Endothelial cell of umbilical vein (primary cell): ENCODE measurements at regions not wholly inside any gene's neighbourhood (a gene's known extent, or its start where the extent isn't known, plus 50 kb on each side); places are given as distances from the start of the nearest gene placed in this dataset.

Source experiments
- BruUV-seq: library from RNA; stranded (reverse); fragments of 400-500 nt; replicated peaks from 2 replicates; lab custom pipeline; 2021; lab: Mats Ljungman, UMichigan
- CTCF ChIA-PET: fragments of 300-600, 350-600 bp; sonication (Branson Sonifier 250); formaldehyde crosslinking; loops from one replicate; lab custom pipeline; 2021; ENCODE audit warnings: antibody characterized with exemption, inconsistent platforms; lab: Charles Lee
- POLR2A ChIA-PET: fragments of 300-600, 350-600 bp; sonication (Branson Sonifier 250); formaldehyde crosslinking; loops from one replicate; lab custom pipeline; 2021; ENCODE audit warnings: antibody characterized with exemption, inconsistent platforms; lab: Charles Lee
- DNase-seq: peaks from one replicate; pipeline ENCODE4 v3.0.0-alpha.2; 2011; ENCODE audit warnings: low read depth, low spot score
- FAIRE-seq: peaks from 2 replicates; lab custom pipeline; 2011; peaks lifted over from hg19 to GRCh38; lab: Jason Lieb, UNC
- H2AFZ ChIP-seq: 2 replicates; pipeline ENCODE4 v1.6.0; 2012; ENCODE audit warnings: low read depth, low read length, control low read depth, inconsistent platforms
- H3K27ac ChIP-seq: 2 replicates; pipeline ENCODE4 v1.5.1; 2011; ENCODE audit warnings: low read depth, mild to moderate bottlenecking, control low read depth, low read length, moderate library complexity; ENCODE audit not compliant: insufficient read depth
- H3K27me3 ChIP-seq, 2 experiments: 2 replicates each; pipeline versions ENCODE4 v1.6.0 to v1.6.1; 2011; ENCODE audit warnings: low read length in 2 of 2, mixed read lengths in 1 of 2; ENCODE audit not compliant: control insufficient read depth in 2 of 2, insufficient read depth in 2 of 2
- H3K36me3 ChIP-seq, 2 experiments: 2 replicates in 1 of 2; 3 replicates in 1 of 2; pipeline ENCODE4 v1.5.1; 2011; ENCODE audit warnings: low read length in 2 of 2, mild to moderate bottlenecking in 1 of 2, moderate library complexity in 1 of 2; ENCODE audit not compliant: control insufficient read depth in 2 of 2, insufficient read depth in 2 of 2; ENCODE audit errors: extremely low read depth in 1 of 2
- H3K4me1 ChIP-seq: 3 replicates; pipeline ENCODE4 v1.5.1; 2011; ENCODE audit warnings: mild to moderate bottlenecking, low read length; ENCODE audit not compliant: control insufficient read depth, insufficient read depth; ENCODE audit errors: extremely low read depth
- H3K4me2 ChIP-seq: 2 replicates; pipeline ENCODE4 v1.6.1; 2011; ENCODE audit warnings: low read length, control low read depth, mixed read lengths; ENCODE audit not compliant: insufficient read depth
- H3K4me3 ChIP-seq, 3 experiments: fragments of 200-600 bp in 1 of 3; sonication (generic), shearing (Covaris generic) in 1 of 3; replicated peaks in 1 of 3; 2 replicates each; pipeline ENCODE4 v1.5.1; 2011 to 2016; ENCODE audit warnings: control low read depth in 3 of 3, low read length in 3 of 3, mild to moderate bottlenecking in 2 of 3, inconsistent platforms in 1 of 3, low read depth in 1 of 3, moderate library complexity in 1 of 3; ENCODE audit not compliant: insufficient read depth in 1 of 3
- H3K79me2 ChIP-seq: 2 replicates; pipeline ENCODE4 v1.6.0; 2012; ENCODE audit warnings: low read length, inconsistent platforms; ENCODE audit not compliant: control insufficient read depth, insufficient read depth
- H3K9ac ChIP-seq: replicated peaks from 2 replicates; pipeline ENCODE3; 2011; ENCODE audit warnings: low read length, control low read depth; ENCODE audit not compliant: insufficient read depth; ENCODE audit errors: extremely low read depth
- H3K9me1 ChIP-seq: replicated peaks from 3 replicates; pipeline ENCODE4 v1.6.0; 2011; ENCODE audit warnings: mild to moderate bottlenecking, low read length; ENCODE audit not compliant: control insufficient read depth, insufficient read depth; ENCODE audit errors: extremely low read depth
- H3K9me3 ChIP-seq: replicated peaks from 2 replicates; pipeline ENCODE4 v1.5.1; 2012; ENCODE audit warnings: low read length, inconsistent platforms; ENCODE audit not compliant: control insufficient read depth, insufficient read depth
- H4K20me1 ChIP-seq: replicated peaks from 2 replicates; pipeline ENCODE3; 2011; ENCODE audit warnings: mild to moderate bottlenecking, low read length; ENCODE audit not compliant: control insufficient read depth, insufficient read depth; ENCODE audit errors: extremely low read depth
- CTCF ChIP-seq, 2 donors: IDR thresholded peaks; 1 replicate in 1 of 2; 2 replicates in 1 of 2; pipeline ENCODE4 v1.5.1; 2011; ENCODE audit warnings: low read length in 2 of 2, mild to moderate bottlenecking in 2 of 2, moderate library complexity in 2 of 2, control low read depth in 1 of 2, inconsistent platforms in 1 of 2, low read depth in 1 of 2; ENCODE audit not compliant: insufficient read depth in 1 of 2; ENCODE audit errors: extremely low read depth in 1 of 2
- EZH2 ChIP-seq: IDR thresholded peaks from 2 replicates; pipeline ENCODE4 v1.6.1; 2012; ENCODE audit warnings: borderline replicate concordance, low read depth, mild to moderate bottlenecking, moderate library complexity, low read length, inconsistent platforms; ENCODE audit not compliant: severe bottlenecking
- FOS ChIP-seq: IDR thresholded peaks from 2 replicates; pipeline ENCODE4 v1.6.1; 2011; ENCODE audit warnings: mild to moderate bottlenecking, low read length, moderate library complexity, borderline replicate concordance; ENCODE audit not compliant: insufficient read depth
- GATA2 ChIP-seq: IDR thresholded peaks from 2 replicates; pipeline ENCODE4 v1.7.0; 2011; ENCODE audit warnings: low read depth, mild to moderate bottlenecking, moderate library complexity, mixed read lengths, low read length; ENCODE audit not compliant: insufficient read length, insufficient read depth
- JUN ChIP-seq: IDR thresholded peaks from 2 replicates; pipeline ENCODE4 v1.6.1; 2011; ENCODE audit warnings: borderline replicate concordance, low read depth; ENCODE audit not compliant: insufficient read length, insufficient read depth
- MAX ChIP-seq: IDR thresholded peaks from 2 replicates; pipeline ENCODE4 v1.6.1; 2011; ENCODE audit not compliant: insufficient read depth, insufficient read length
- MYC ChIP-seq: IDR thresholded peaks from one replicate; pipeline ENCODE4 v1.6.1; 2011; ENCODE audit warnings: mild to moderate bottlenecking, low read depth, low read length
- POLR2A ChIP-seq: IDR thresholded peaks from 2 replicates; pipeline ENCODE4 v1.6.1; 2012; ENCODE audit warnings: low read depth, mild to moderate bottlenecking, control low read depth, low read length
- POLR2AphosphoS5 ChIP-seq: IDR thresholded peaks from 2 replicates; pipeline ENCODE4 v1.6.1; 2012; ENCODE audit warnings: low read depth, mild to moderate bottlenecking, control low read depth, low read length, moderate library complexity; ENCODE audit not compliant: insufficient read depth
- dilution Hi-C: fragments of 300-500 bp; cut with MboI; formaldehyde crosslinking; loops from one replicate; pipeline ENCODE4 v1.15.0; 2019; ENCODE audit warnings: low sequenced_read_pairs; ENCODE audit not compliant: extremely low pct_ligation_motif_present
- intact Hi-C: fragments of 100-400 bp; cut with micrococcal nuclease; formaldehyde crosslinking; loops from one replicate; pipeline ENCODE4 v1.10.0; 2022

- intact Hi-C loops (loop anchor here (1.0 to 2.0 kb wide), 2 partner anchors 12 to 18 kb away; no protein-coding TSS in a partner anchor), dilution Hi-C loops (no loop called here)
- Histone ChIP-seq H3K27ac (peak overlapping the region; percentile 62), H2AFZ (no peak overlapping the region), H3K36me3 (no peaks in the 10 kb centered on the region), H3K9ac (no peak overlapping the region), H3K9me1 (no peaks in the 10 kb centered on the region), H3K79me2 (no peaks in the 10 kb centered on the region), H3K27me3 (no peaks in the 10 kb centered on the region), H4K20me1 (no peaks in the 10 kb centered on the region), H3K4me1 (peaks cover 9% of the 10 kb centered on the region), H3K4me3 (no peak overlapping the region), H3K4me2 (no peak overlapping the region), H3K9me3 (no peaks in the 10 kb centered on the region)
- no TSS peak for BruUV-seq
- DNase-seq (peak; percentile 50), FAIRE-seq (peak; percentile 37)
- TF ChIP-seq CTCF (IDR thresholded peaks at IDR 0.05; ENCODE audit: extremely low read depth in 1 of 2, insufficient read depth in 1 of 2, low read depth in 1 of 2, low read length in 2 of 2) (no peak), JUN (no peak), MYC (no peak), MAX (no peak), EZH2 (no peak), POLR2A (no peak), GATA2 (peak; percentile 48), FOS (peak; percentile 70), POLR2AphosphoS5 (peak; percentile 49)
- POLR2A ChIA-PET: interaction anchor here (0.7 kb wide), 1 partner anchor 118 kb away, joined by 3 read pairs; no protein-coding TSS in a partner anchor
- CTCF ChIA-PET: interaction anchor here (0.7 to 2.0 kb wide), 9 partner anchors 11 to 502 kb away, joined by 3 to 14 read pairs (median 5); a partner anchor contains a TSS
Observed at GRCh38 chr4:37549041-37549440, 137.1 kb downstream of the RELL1 start.
